Ascending aorta (tissue), 2 donors: ENCODE measurements at regions not wholly inside any gene's neighbourhood (a gene's known extent, or its start where the extent isn't known, plus 50 kb on each side); places are given as distances from the start of the nearest gene placed in this dataset.
"Not testable (repeated sequence)": the region's sequence is repeated elsewhere in the genome, so short reads cannot be mapped to it uniquely, and the experiment has no call there.

Experiments
- DNase-seq, 2 donors: peaks; one replicate each; pipeline ENCODE4 v3.0.0-alpha.2; 2019; ENCODE audit warnings: low spot score in 2 of 2
- H3K27ac ChIP-seq, 2 donors: fragments of 200-600 bp; sonication (generic); one replicate each; pipeline ENCODE4 v1.5.1; 2016 to 2017; ENCODE audit warnings: mild to moderate bottlenecking in 1 of 2
- H3K27me3 ChIP-seq: fragments of 200-600 bp; sonication (generic); one replicate; pipeline ENCODE4 v1.5.1; 2017
- H3K36me3 ChIP-seq, 2 donors: fragments of 200-600 bp; sonication (generic); one replicate each; pipeline ENCODE4 v1.5.1; 2016
- H3K4me1 ChIP-seq, 2 donors: fragments of 200-600 bp; sonication (generic); one replicate each; pipeline ENCODE4 v1.5.1; 2016 to 2017; ENCODE audit warnings: mild to moderate bottlenecking in 1 of 2
- H3K4me3 ChIP-seq, 2 donors: fragments of 200-600 bp; sonication (generic); one replicate each; pipeline ENCODE4 v1.5.1; 2016 to 2017; ENCODE audit warnings: mild to moderate bottlenecking in 1 of 2
- H3K9me3 ChIP-seq, 2 donors: fragments of 200-600 bp; sonication (generic); one replicate each; pipeline ENCODE4 v1.5.1; 2016
- CTCF ChIP-seq, 3 experiments: fragments of 200-600 bp in 2 of 3; fragments of 450-650 bp in 1 of 3; sonication (generic) in 2 of 3; IDR thresholded peaks; one replicate each; pipeline ENCODE4 v1.5.1; 2016 to 2019; ENCODE audit warnings: antibody characterized with exemption in 3 of 3, mild to moderate bottlenecking in 1 of 3, moderate library complexity in 1 of 3
- intact Hi-C: fragments of 100-400 bp; cut with DNase I; formaldehyde crosslinking; loops from one replicate; pipeline ENCODE4 v1.15.1; 2023

GRCh38 chr10:106278383-106278782 lies 886.1 kb downstream of the SORCS1 start:
- H3K4me1 ChIP-seq: no peaks in the 10 kb centered on the region
- H3K27me3 ChIP-seq: no peaks in the 10 kb centered on the region
- TF ChIP-seq CTCF (IDR thresholded peaks at IDR 0.05): no peak
- intact Hi-C loops: no loop called here
- H3K4me3 ChIP-seq: no peak overlapping the region
- DNase-seq: no peak
- H3K27ac ChIP-seq: no peak overlapping the region
- no peaks in the 10 kb centered on the region for H3K9me3 ChIP-seq
- H3K36me3 ChIP-seq: no peaks in the 10 kb centered on the region

- no peak for DNase-seq
- Histone ChIP-seq H3K4me3 (no peak overlapping the region), H3K27me3 (no peaks in the 10 kb centered on the region), H3K36me3 (no peaks in the 10 kb centered on the region), H3K27ac (no peak overlapping the region), H3K4me1 (no peaks in the 10 kb centered on the region), H3K9me3 (no peaks in the 10 kb centered on the region)
- no peak for TF ChIP-seq CTCF (IDR thresholded peaks at IDR 0.05)
- intact Hi-C loops: no loop called here
Observed at GRCh38 chr10:106271237-106271636, 893.3 kb downstream of the SORCS1 start.

GRCh38 chr10:106268000-106268399 lies 896.5 kb downstream of the SORCS1 start:
- no peak for TF ChIP-seq CTCF (IDR thresholded peaks at IDR 0.05)
- Histone ChIP-seq H3K27me3 (no peaks in the 10 kb centered on the region), H3K27ac (no peak overlapping the region), H3K4me3 (no peak overlapping the region), H3K36me3 (no peaks in the 10 kb centered on the region), H3K4me1 (no peaks in the 10 kb centered on the region), H3K9me3 (no peaks in the 10 kb centered on the region)
- intact Hi-C loops: no loop called here
- DNase-seq: no peak

DNA sequence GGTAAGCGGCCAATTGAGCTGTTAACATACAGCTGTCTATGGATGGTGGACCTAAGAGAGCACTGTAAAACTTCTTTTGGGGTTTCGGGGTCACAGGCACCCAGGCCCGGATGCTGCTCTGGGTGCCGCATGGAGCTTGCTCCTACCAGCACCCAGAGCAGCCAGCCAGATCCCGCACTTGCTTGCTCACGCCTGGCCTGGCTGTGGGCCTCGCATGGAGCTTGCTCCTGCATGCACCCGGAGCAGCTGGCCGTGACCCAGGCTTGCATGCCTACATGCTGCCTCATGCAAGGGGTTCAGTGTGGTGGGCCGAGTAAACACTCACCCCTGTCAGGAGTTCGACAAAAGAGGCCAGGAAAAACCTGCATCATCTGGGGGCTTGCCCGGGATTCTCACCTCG lies 896.9 kb downstream of the SORCS1 start:
- no peak for DNase-seq
- intact Hi-C loops: no loop called here
- TF ChIP-seq CTCF (IDR thresholded peaks at IDR 0.05): no peak

GRCh38 chr10:106257432-106257831 lies 907.1 kb downstream of the SORCS1 start:
- not testable (repeated sequence) for H3K4me3 ChIP-seq, DNase-seq

More for the DNA sequence above, 896.9 kb downstream of the SORCS1 start:
- Histone ChIP-seq H3K4me3 (no peak overlapping the region), H3K9me3 (no peaks in the 10 kb centered on the region), H3K27me3 (no peaks in the 10 kb centered on the region), H3K27ac (no peak overlapping the region), H3K36me3 (no peaks in the 10 kb centered on the region), H3K4me1 (no peaks in the 10 kb centered on the region)

GRCh38 chr10:106255111-106255678 lies 909.3 kb downstream of the SORCS1 start:
- H3K36me3 ChIP-seq: no peaks in the 10 kb centered on the region
- no peak overlapping the region for H3K27ac ChIP-seq
- TF ChIP-seq CTCF (IDR thresholded peaks at IDR 0.05): no peak
- no peaks in the 10 kb centered on the region for H3K4me1 ChIP-seq
- DNase-seq: no peak
- no peaks in the 10 kb centered on the region for H3K9me3 ChIP-seq
- intact Hi-C loops: no loop called here
- no peak overlapping the region for H3K4me3 ChIP-seq
- H3K27me3 ChIP-seq: no peaks in the 10 kb centered on the region

More at GRCh38 chr10:106257432-106257831, 907.1 kb downstream of the SORCS1 start:
- intact Hi-C loops, H3K27ac ChIP-seq, H3K4me1 ChIP-seq, H3K27me3 ChIP-seq, H3K36me3 ChIP-seq, H3K9me3 ChIP-seq: not testable (repeated sequence)
